ENCODE measurements at regions not wholly inside any gene's neighbourhood (a gene's known extent, or its start where the extent isn't known, plus 50 kb on each side); places are given as distances from the start of the nearest gene placed in this dataset.

GRCh38 chr22:48522271-48522670 is 1305.4 kb downstream of the BRD1 start:
- in situ Hi-C loops (cut with HindIII; ENCODE audit: low pct_unique_long_range_greater_than_20kb, low sequenced_read_pairs), result no loop called here
- DNase-seq (ENCODE audit: low read depth, low spot score), result no peak

- peak; percentile 33 for DNase-seq (ENCODE audit: low read depth, low spot score)
- in situ Hi-C loops (cut with HindIII; ENCODE audit: low pct_unique_long_range_greater_than_20kb, low sequenced_read_pairs), result no loop called here
Observed at GRCh38 chr22:48520884-48521588, 1306.6 kb downstream of the BRD1 start.

GRCh38 chr22:48520207-48520606 is 1307.5 kb downstream of the BRD1 start:
- in situ Hi-C loops (cut with HindIII; ENCODE audit: low pct_unique_long_range_greater_than_20kb, low sequenced_read_pairs), result no loop called here
- DNase-seq (ENCODE audit: low read depth, low spot score), result no peak

- peak; percentile 87 for DNase-seq (ENCODE audit: low read depth, low spot score)
- in situ Hi-C loops (cut with HindIII; ENCODE audit: low pct_unique_long_range_greater_than_20kb, low sequenced_read_pairs), result no loop called here
Observed at GRCh38 chr22:48517039-48518030, 1310.3 kb downstream of the BRD1 start.

- no peak for DNase-seq (ENCODE audit: low read depth, low spot score)
- in situ Hi-C loops (cut with HindIII; ENCODE audit: low pct_unique_long_range_greater_than_20kb, low sequenced_read_pairs), result no loop called here
Observed at GRCh38 chr22:48516571-48516970, 1311.1 kb downstream of the BRD1 start.

- no peak for DNase-seq (ENCODE audit: low read depth, low spot score)
- in situ Hi-C loops (cut with HindIII; ENCODE audit: low pct_unique_long_range_greater_than_20kb, low sequenced_read_pairs), result no loop called here
Observed at GRCh38 chr22:48515571-48516200, 1312.0 kb downstream of the BRD1 start.

- in situ Hi-C loops (cut with HindIII; ENCODE audit: low pct_unique_long_range_greater_than_20kb, low sequenced_read_pairs), result no loop called here
- no peak for DNase-seq (ENCODE audit: low read depth, low spot score)
Observed at GRCh38 chr22:48513929-48514328, 1313.7 kb downstream of the BRD1 start.

- DNase-seq (ENCODE audit: low read depth, low spot score), result no peak
- in situ Hi-C loops (cut with HindIII; ENCODE audit: low pct_unique_long_range_greater_than_20kb, low sequenced_read_pairs), result no loop called here
Observed at GRCh38 chr22:48513446-48513845, 1314.2 kb downstream of the BRD1 start.

- no peak for DNase-seq (ENCODE audit: low read depth, low spot score)
- in situ Hi-C loops (cut with HindIII; ENCODE audit: low pct_unique_long_range_greater_than_20kb, low sequenced_read_pairs), result no loop called here
Observed at GRCh38 chr22:48511781-48512327, 1315.8 kb downstream of the BRD1 start.

- no peak for DNase-seq (ENCODE audit: low read depth, low spot score)
- in situ Hi-C loops (cut with HindIII; ENCODE audit: low pct_unique_long_range_greater_than_20kb, low sequenced_read_pairs), result no loop called here
Observed at GRCh38 chr22:48511211-48511610, 1316.5 kb downstream of the BRD1 start.

- in situ Hi-C loops (cut with HindIII; ENCODE audit: low pct_unique_long_range_greater_than_20kb, low sequenced_read_pairs), result no loop called here
- DNase-seq (ENCODE audit: low read depth, low spot score), result no peak
Observed at GRCh38 chr22:48510599-48510998, 1317.1 kb downstream of the BRD1 start.

- in situ Hi-C loops (cut with HindIII; ENCODE audit: low pct_unique_long_range_greater_than_20kb, low sequenced_read_pairs), result no loop called here
- no peak for DNase-seq (ENCODE audit: low read depth, low spot score)
Observed at GRCh38 chr22:48507595-48508350, 1319.9 kb downstream of the BRD1 start.

- no peak for DNase-seq (ENCODE audit: low read depth, low spot score)
- in situ Hi-C loops (cut with HindIII; ENCODE audit: low pct_unique_long_range_greater_than_20kb, low sequenced_read_pairs), result no loop called here
Observed at GRCh38 chr22:48507171-48507570, 1320.5 kb downstream of the BRD1 start.

GRCh38 chr22:48506506-48507145 is 1321.0 kb downstream of the BRD1 start:
- in situ Hi-C loops (cut with HindIII; ENCODE audit: low pct_unique_long_range_greater_than_20kb, low sequenced_read_pairs), result no loop called here
- DNase-seq (ENCODE audit: low read depth, low spot score), result no peak

GRCh38 chr22:48505891-48506290 is 1321.8 kb downstream of the BRD1 start:
- no peak for DNase-seq (ENCODE audit: low read depth, low spot score)
- in situ Hi-C loops (cut with HindIII; ENCODE audit: low pct_unique_long_range_greater_than_20kb, low sequenced_read_pairs), result no loop called here

- DNase-seq (ENCODE audit: low read depth, low spot score), result no peak
- in situ Hi-C loops (cut with HindIII; ENCODE audit: low pct_unique_long_range_greater_than_20kb, low sequenced_read_pairs), result no loop called here
Observed at GRCh38 chr22:48504519-48505140, 1323.0 kb downstream of the BRD1 start.

GRCh38 chr22:48503876-48504275 is 1323.8 kb downstream of the BRD1 start:
- no peak for DNase-seq (ENCODE audit: low read depth, low spot score)
- in situ Hi-C loops (cut with HindIII; ENCODE audit: low pct_unique_long_range_greater_than_20kb, low sequenced_read_pairs), result no loop called here

Measured in SK-MEL-5 (cell line).